IMR-90 (cell line): ENCODE measurements at regions not wholly inside any gene's neighbourhood (a gene's known extent, or its start where the extent isn't known, plus 50 kb on each side); places are given as distances from the start of the nearest gene placed in this dataset.

Source experiments
- ATAC-seq: fragments of 200-7000 bp; cut with Tn5 transposase; 2 replicates; pipeline ENCODE4 v1.9.1; 2020; ENCODE audit warnings: low read depth, mild to moderate bottlenecking, moderate library complexity
- BruUV-seq: library from RNA; stranded (reverse); fragments of 400-500 nt; replicated peaks from 2 replicates; lab custom pipeline; 2021; lab: Mats Ljungman, UMichigan
- CTCF ChIA-PET: fragments of 300-600 bp; formaldehyde crosslinking; extraction: SDS; loops from one replicate; lab custom pipeline; 2021; ENCODE audit warnings: antibody characterized with exemption; lab: Yijun Ruan, JAX
- POLR2A ChIA-PET: fragments of 300-600 bp; sonication (Branson Sonifier 250); formaldehyde crosslinking; loops from one replicate; lab custom pipeline; 2022; ENCODE audit warnings: antibody characterized with exemption; ENCODE audit not compliant: unreplicated experiment; lab: Charles Lee
- DNase-seq: peaks from one replicate; pipeline ENCODE4 v3.0.0; 2013
- H2AFZ ChIP-seq: replicated peaks from 2 replicates; pipeline ENCODE3; 2013; ENCODE audit warnings: low read length, mild to moderate bottlenecking; ENCODE audit not compliant: poor library complexity
- H2AK5ac ChIP-seq: 2 replicates; pipeline ENCODE4 v1.6.1; 2013; ENCODE audit warnings: low read depth, low read length, inconsistent platforms
- H2AK9ac ChIP-seq: replicated peaks from 2 replicates; pipeline ENCODE3; 2013; ENCODE audit warnings: mild to moderate bottlenecking, low read depth, low read length, moderate library complexity; ENCODE audit not compliant: poor library complexity
- H2BK120ac ChIP-seq: 2 replicates; pipeline ENCODE4 v1.6.1; 2013; ENCODE audit warnings: low read depth, low read length, inconsistent platforms
- H2BK15ac ChIP-seq: 3 replicates; pipeline ENCODE4 v1.6.1; 2013; ENCODE audit warnings: low read depth, low read length, inconsistent platforms
- H2BK20ac ChIP-seq: 2 replicates; pipeline ENCODE4 v1.6.1; 2013; ENCODE audit warnings: low read depth, mild to moderate bottlenecking, inconsistent platforms, low read length, moderate library complexity
- H2BK5ac ChIP-seq: 2 replicates; pipeline ENCODE4 v1.6.1; 2013; ENCODE audit warnings: mild to moderate bottlenecking, low read depth, low read length, inconsistent platforms; ENCODE audit not compliant: poor library complexity, severe bottlenecking
- H3K14ac ChIP-seq: replicated peaks from 2 replicates; pipeline ENCODE4 v1.6.1; 2013; ENCODE audit warnings: low read depth, low read length, inconsistent platforms
- H3K18ac ChIP-seq: 2 replicates; pipeline ENCODE4 v1.6.1; 2013; ENCODE audit warnings: low read depth, low read length, control low read depth
- H3K23ac ChIP-seq: 2 replicates; pipeline ENCODE4 v1.6.1; 2013; ENCODE audit warnings: low read depth, low read length, inconsistent platforms
- H3K27ac ChIP-seq: 2 replicates; pipeline ENCODE4 v1.5.1; 2013; ENCODE audit warnings: mild to moderate bottlenecking, control low read depth, low read length; ENCODE audit not compliant: insufficient read depth
- H3K27me3 ChIP-seq: 2 replicates; pipeline ENCODE4 v1.6.1; 2013; ENCODE audit warnings: low read length; ENCODE audit not compliant: control insufficient read depth, insufficient read depth
- H3K36me3 ChIP-seq: 2 replicates; pipeline ENCODE4 v1.6.1; 2013; ENCODE audit warnings: low read length, mixed read lengths; ENCODE audit not compliant: control insufficient read depth, insufficient read depth
- H3K4ac ChIP-seq: 2 replicates; pipeline ENCODE4 v1.6.1; 2013; ENCODE audit warnings: low read depth, low read length, inconsistent platforms
- H3K4me1 ChIP-seq: 2 replicates; pipeline ENCODE4 v1.6.1; 2013; ENCODE audit warnings: low read length, mixed read lengths; ENCODE audit not compliant: control insufficient read depth, insufficient read depth
- H3K4me2 ChIP-seq: 2 replicates; pipeline ENCODE4 v1.6.1; 2013; ENCODE audit warnings: low read depth, mild to moderate bottlenecking, control low read depth, low read length, moderate library complexity
- H3K4me3 ChIP-seq: 2 replicates; pipeline ENCODE4 v1.5.1; 2013; ENCODE audit warnings: low read depth, mild to moderate bottlenecking, control low read depth, low read length, moderate library complexity; ENCODE audit not compliant: insufficient read depth
- H3K56ac ChIP-seq: 2 replicates; pipeline ENCODE4 v1.6.1; 2013; ENCODE audit warnings: low read length, inconsistent platforms; ENCODE audit not compliant: insufficient read depth; ENCODE audit errors: extremely low read depth
- H3K79me1 ChIP-seq, 2 experiments: 2 replicates each; pipeline ENCODE4 v1.6.1; 2013; ENCODE audit warnings: low read length in 2 of 2, inconsistent platforms in 1 of 2, low read depth in 1 of 2
- H3K9ac ChIP-seq: 2 replicates; pipeline ENCODE4 v1.6.1; 2013; ENCODE audit warnings: low read depth, low read length, control low read depth
- H3K9me1 ChIP-seq: 2 replicates; pipeline ENCODE4 v1.6.1; 2013; ENCODE audit warnings: low read length, inconsistent platforms; ENCODE audit not compliant: insufficient read depth
- H3K9me3 ChIP-seq: 2 replicates; pipeline ENCODE4 v1.6.1; 2013; ENCODE audit warnings: low read length; ENCODE audit not compliant: control insufficient read depth, insufficient read depth
- H4K20me1 ChIP-seq: 2 replicates; pipeline ENCODE4 v1.6.1; 2013; ENCODE audit warnings: low read length, inconsistent platforms; ENCODE audit not compliant: insufficient read depth
- H4K5ac ChIP-seq: 2 replicates; pipeline ENCODE4 v1.6.1; 2013; ENCODE audit warnings: mild to moderate bottlenecking, low read depth, low read length, control low read depth
- H4K8ac ChIP-seq, 2 experiments: 2 replicates each; pipeline ENCODE4 v1.6.1; 2013; ENCODE audit warnings: low read depth in 2 of 2, low read length in 2 of 2, control low read depth in 1 of 2, inconsistent platforms in 1 of 2
- H4K91ac ChIP-seq: 2 replicates; pipeline ENCODE4 v1.6.1; 2013; ENCODE audit warnings: low read depth, low read length, inconsistent platforms; ENCODE audit not compliant: insufficient read depth
- CEBPB ChIP-seq: IDR thresholded peaks from 2 replicates; pipeline ENCODE4 v1.6.1; 2012; ENCODE audit warnings: low read depth, low read length, improper control_type of control experiment
- FOS ChIP-seq: fragments of 150-350 bp; IDR thresholded peaks from 2 replicates; pipeline ENCODE4 v1.6.1; 2016; ENCODE audit warnings: low read depth, low read length
- MXI1 ChIP-seq: IDR thresholded peaks from 2 replicates; pipeline ENCODE4 v1.6.1; 2012; ENCODE audit warnings: low read depth, mild to moderate bottlenecking, low read length, moderate library complexity, borderline replicate concordance
- USF2 ChIP-seq: fragments of 150-350 bp; IDR thresholded peaks from 2 replicates; pipeline ENCODE4 v1.6.1; 2017; ENCODE audit warnings: mild to moderate bottlenecking, antibody characterized with exemption, low read length, low read depth
- WGBS, 2 experiments: methylation state at CpG; one replicate each; pipeline versions ENCODE4 v1.1.5 to v1.1.7; 2013; ENCODE audit warnings: missing lambda C conversion rate in 2 of 2; ENCODE audit not compliant: insufficient read length in 1 of 2; ENCODE audit errors: extremely low coverage in 2 of 2; 5-methylcytosine and 5-hydroxymethylcytosine counted together
- dilution Hi-C: fragments of 300-500 bp; cut with HindIII; formaldehyde crosslinking; loops from one replicate; pipeline ENCODE4 v1.14.3; 2018; ENCODE audit warnings: low sequenced_read_pairs; ENCODE audit not compliant: unreplicated experiment
- in situ Hi-C: fragments of 300-500 bp; cut with MboI; formaldehyde crosslinking; loops from 3 replicates; pipeline ENCODE4 v1.14.3; 2019; ENCODE audit warnings: low sequenced_read_pairs, inconsistent platforms, mixed read lengths
- intact Hi-C: fragments of 100-400 bp; cut with micrococcal nuclease; formaldehyde crosslinking; loops from 2 replicates; pipeline ENCODE4 v1.10.0; 2022

DNA sequence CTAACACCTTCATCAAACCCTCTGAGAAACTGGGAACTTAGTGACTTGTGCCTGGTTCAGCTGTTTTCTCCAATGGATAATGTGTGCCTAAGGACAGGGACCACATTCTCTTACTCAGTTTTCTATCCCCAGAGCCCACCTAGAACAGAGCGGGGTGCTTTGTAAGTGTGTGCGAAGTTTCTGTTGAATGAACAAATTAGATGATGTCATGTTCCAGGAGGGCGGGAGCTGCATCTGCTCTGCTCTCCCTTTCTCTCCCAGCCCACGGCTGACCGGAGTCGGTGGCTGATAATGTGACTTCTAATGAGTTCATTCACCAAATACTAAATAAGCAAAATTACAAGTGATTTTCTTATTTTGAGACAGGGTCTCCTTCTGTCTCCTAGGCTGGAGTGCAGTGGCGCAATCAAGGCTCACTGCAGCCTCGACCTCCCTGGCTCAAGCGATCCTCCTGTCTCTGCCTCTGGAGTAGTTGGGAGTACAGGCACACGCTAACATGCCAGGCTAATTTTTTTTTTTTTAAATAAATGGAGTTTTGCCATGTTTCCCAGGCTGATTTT lies 60.7 kb upstream of the FNDC1 start:
- H3K27me3 ChIP-seq, result peaks cover 7% of the 10 kb centered on the region
- TF ChIP-seq FOS (no peak), USF2 (no peak), CEBPB (no peak), MXI1 (no peak)
- in situ Hi-C loops, result loop anchor here (25.0 kb wide), 1 partner anchor 896 kb away; no protein-coding TSS in a partner anchor
- H4K91ac ChIP-seq, result no peak overlapping the region
- WGBS, 2 experiments, result no CpG with 5 or more reads among the region's 10 CpGs
- intact Hi-C loops, result loop anchor here (10.0 kb wide), 1 partner anchor 314 kb away; no protein-coding TSS in a partner anchor
- dilution Hi-C loops, result no loop called here
- ChIA-PET POLR2A (no interaction called here), CTCF (interaction anchor here (1.2 kb wide), 1 partner anchor 69 kb away, joined by 4 read pairs; no protein-coding TSS in a partner anchor)
- no peak overlapping the region for H2BK20ac ChIP-seq
- no peak overlapping the region for H2BK15ac ChIP-seq
- no peaks in the 10 kb centered on the region for H4K20me1 ChIP-seq
- no peak overlapping the region for H3K9ac ChIP-seq
- no peaks in the 10 kb centered on the region for H3K9me1 ChIP-seq
- no peak overlapping the region for H3K23ac ChIP-seq
- H4K8ac ChIP-seq, result no peak overlapping the region
- H3K4ac ChIP-seq, result no peak overlapping the region
- BruUV-seq, result no TSS peak
- H2AK9ac ChIP-seq, result no peak overlapping the region
- DNase-seq, result no peak
- no peak overlapping the region for H4K5ac ChIP-seq
- H3K4me2 ChIP-seq, result no peak overlapping the region
- H3K9me3 ChIP-seq, result no peaks in the 10 kb centered on the region
- no peak overlapping the region for H3K4me3 ChIP-seq
- H3K27ac ChIP-seq, result no peak overlapping the region
- ATAC-seq, result no peak
- no peaks in the 10 kb centered on the region for H3K4me1 ChIP-seq
- H3K79me1 ChIP-seq, result no peaks in the 10 kb centered on the region
- H3K14ac ChIP-seq, result no peak overlapping the region
- no peak overlapping the region for H2BK120ac ChIP-seq
- no peak overlapping the region for H3K56ac ChIP-seq
- no peak overlapping the region for H2AFZ ChIP-seq
- H3K18ac ChIP-seq, result no peak overlapping the region
- no peaks in the 10 kb centered on the region for H3K36me3 ChIP-seq
- H2BK5ac ChIP-seq, result no peak overlapping the region
- H2AK5ac ChIP-seq, result no peak overlapping the region
